Omental fat pad (tissue), 3 donors: ENCODE measurements at regions not wholly inside any gene's neighbourhood (a gene's known extent, or its start where the extent isn't known, plus 50 kb on each side); places are given as distances from the start of the nearest gene placed in this dataset.

Source experiments
- ATAC-seq: fragments of 150-250 bp; one replicate; pipeline ENCODE4 v1.9.1; 2016; ENCODE audit warnings: mild to moderate bottlenecking, moderate library complexity; ENCODE audit not compliant: low FRiP score
- DNase-seq: peaks from one replicate; pipeline ENCODE4 v3.0.0-alpha.2; 2019; ENCODE audit warnings: low spot score
- TF ChIP-seq, protein P1 (sequence below), 3 donors: fragments of 450-650 bp; IDR thresholded peaks; one replicate each; pipeline ENCODE4 v1.5.1; 2016 to 2017; ENCODE audit warnings: antibody characterized with exemption in 3 of 3, mild to moderate bottlenecking in 3 of 3, moderate library complexity in 2 of 3

DNA sequence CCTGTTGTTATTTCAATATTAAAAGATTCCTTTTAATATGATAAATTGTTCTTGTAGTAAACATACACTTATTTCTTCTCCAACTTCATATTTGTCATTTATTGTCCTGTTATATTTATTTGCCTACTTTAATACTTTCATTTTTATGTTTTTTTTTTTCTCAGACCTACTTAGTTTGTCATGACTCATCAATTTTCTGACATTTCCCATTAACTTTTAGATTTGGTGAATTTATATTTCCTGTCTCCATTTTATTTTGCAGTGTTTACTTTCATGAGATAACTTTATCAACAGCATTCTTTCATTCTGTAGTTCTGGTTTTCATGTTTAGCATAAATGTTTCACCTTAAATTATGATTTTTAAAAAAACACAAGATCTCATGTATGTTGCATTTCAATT is 788.7 kb downstream of the EFNA5 start:
- TF ChIP-seq, protein P1, sequence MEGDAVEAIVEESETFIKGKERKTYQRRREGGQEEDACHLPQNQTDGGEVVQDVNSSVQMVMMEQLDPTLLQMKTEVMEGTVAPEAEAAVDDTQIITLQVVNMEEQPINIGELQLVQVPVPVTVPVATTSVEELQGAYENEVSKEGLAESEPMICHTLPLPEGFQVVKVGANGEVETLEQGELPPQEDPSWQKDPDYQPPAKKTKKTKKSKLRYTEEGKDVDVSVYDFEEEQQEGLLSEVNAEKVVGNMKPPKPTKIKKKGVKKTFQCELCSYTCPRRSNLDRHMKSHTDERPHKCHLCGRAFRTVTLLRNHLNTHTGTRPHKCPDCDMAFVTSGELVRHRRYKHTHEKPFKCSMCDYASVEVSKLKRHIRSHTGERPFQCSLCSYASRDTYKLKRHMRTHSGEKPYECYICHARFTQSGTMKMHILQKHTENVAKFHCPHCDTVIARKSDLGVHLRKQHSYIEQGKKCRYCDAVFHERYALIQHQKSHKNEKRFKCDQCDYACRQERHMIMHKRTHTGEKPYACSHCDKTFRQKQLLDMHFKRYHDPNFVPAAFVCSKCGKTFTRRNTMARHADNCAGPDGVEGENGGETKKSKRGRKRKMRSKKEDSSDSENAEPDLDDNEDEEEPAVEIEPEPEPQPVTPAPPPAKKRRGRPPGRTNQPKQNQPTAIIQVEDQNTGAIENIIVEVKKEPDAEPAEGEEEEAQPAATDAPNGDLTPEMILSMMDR (IDR thresholded peaks at IDR 0.05), result no peak
- ATAC-seq (no peak), DNase-seq (no peak)

DNA sequence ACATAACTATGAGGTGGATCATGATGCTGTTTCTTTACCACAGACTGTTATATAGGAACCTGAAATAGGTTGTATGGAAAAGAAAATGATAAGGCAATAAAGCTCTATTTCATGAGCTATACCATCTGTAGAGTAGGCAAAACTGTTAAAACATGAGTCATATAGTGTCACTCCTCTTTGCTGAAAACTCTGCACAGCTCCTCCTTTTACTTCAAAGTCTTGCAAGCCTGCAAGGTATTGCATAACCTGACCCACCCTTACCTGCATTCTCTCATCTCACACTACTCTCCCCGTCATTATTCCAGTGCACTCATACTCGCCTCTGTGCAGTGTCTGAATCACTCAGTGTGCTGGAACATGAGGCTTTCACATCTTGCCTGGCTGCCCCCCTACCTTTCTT is 790.1 kb downstream of the EFNA5 start:
- TF ChIP-seq, protein P1 (IDR thresholded peaks at IDR 0.05), result no peak
- no peak for DNase-seq
- no peak for ATAC-seq

DNA sequence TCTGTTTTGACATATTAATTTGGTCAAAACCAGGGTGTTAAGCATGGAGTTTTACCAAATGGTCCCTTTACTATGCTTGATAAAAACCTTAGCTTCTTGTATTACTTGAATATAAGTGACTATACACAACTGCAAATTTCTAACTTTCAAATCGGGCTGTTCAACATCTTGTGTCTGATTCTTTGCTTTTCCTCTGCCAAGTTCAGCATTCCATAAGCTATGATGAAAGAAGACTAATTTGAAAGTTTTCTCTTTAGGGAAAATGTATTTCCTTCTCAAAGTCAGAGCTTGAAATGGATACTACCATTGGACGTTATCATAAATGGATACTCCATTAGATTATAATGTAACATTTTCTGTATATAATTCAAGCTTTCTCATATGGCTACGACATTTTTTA is 792.9 kb downstream of the EFNA5 start:
- no peak for DNase-seq
- TF ChIP-seq, protein P1 (IDR thresholded peaks at IDR 0.05), result no peak
- no peak for ATAC-seq

DNA sequence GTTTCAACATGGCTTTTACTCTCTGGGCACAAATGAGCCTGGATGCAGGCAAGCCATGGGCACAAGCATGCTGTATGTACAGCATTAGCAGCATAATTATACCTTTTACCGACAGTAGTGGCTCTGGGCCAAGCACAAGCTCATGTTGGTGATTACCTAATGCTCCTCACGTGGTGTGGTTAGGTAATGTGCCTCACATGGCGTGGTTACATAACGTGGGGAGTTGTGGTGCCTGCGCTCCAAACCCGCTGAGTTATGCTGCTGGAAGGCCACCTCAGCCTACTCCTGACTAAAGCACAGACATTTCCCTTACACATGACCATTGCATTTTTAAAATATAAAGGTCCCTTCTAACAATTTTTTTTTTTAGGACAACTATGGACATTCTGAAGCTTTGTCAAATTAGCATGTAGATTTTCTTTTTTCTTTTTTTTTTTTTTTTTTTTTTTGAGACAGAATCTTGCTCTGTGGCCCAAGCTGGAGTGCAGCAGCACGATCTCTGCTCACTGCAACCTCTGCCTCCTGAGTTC is 794.0 kb downstream of the EFNA5 start:
- no peak for ATAC-seq

DNA sequence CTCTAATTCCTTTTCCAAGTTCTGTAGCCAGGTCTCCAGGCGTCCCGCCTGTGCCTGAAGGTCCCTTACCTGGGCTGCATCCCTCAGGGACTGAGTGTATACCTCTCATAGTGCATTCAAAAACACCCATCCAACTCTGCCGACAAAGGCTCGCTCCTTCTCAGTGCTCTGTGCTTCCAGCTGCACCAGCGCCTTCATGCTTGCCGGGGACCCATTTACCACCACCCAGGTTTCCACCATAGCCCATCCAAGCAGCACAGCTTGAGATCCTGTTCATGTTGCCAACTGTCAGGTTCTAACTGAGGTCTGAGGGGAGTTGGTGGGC is 794.5 kb downstream of the EFNA5 start:
- ATAC-seq, result no peak
- TF ChIP-seq, protein P1 (IDR thresholded peaks at IDR 0.05), result no peak
- DNase-seq, result no peak

More for the DNA sequence above, 794.0 kb downstream of the EFNA5 start:
- TF ChIP-seq, protein P1 (IDR thresholded peaks at IDR 0.05), result no peak
- DNase-seq, result no peak

DNA sequence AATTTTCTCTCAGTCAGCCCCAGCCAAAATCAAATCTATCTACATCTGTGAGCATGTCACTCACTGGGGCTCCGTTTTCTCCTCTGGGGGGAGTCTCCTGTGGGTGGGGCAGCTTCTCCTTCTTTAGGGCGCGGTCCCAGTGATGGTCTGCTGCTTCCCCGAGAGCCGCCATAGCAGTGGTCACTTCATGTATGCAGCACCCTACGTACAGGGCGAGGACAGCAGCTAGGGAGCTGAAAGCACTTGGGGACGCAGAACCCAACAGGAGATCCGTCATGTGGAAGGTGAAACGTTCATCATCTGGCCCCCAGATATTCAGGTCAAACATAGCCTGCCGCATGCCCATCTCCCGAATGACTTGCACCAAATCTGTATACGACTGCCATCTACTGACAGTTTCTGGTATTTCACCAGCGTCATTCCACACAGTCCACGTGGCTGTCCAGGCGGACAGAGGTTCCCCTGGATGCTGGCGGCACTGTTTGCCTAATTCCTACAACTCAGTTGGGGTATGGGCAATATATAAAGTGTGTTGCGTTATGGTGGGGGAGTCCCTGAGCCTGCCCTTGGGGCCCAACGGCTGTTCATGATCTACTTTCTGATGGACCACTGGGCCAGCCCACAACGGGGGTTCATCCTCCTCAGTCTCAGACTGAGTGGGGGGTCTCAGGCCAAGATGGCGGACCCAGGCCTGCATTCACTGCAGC is 795.0 kb downstream of the EFNA5 start:
- TF ChIP-seq, protein P1 (IDR thresholded peaks at IDR 0.05), result no peak
- ATAC-seq, result no peak
- DNase-seq, result no peak

DNA sequence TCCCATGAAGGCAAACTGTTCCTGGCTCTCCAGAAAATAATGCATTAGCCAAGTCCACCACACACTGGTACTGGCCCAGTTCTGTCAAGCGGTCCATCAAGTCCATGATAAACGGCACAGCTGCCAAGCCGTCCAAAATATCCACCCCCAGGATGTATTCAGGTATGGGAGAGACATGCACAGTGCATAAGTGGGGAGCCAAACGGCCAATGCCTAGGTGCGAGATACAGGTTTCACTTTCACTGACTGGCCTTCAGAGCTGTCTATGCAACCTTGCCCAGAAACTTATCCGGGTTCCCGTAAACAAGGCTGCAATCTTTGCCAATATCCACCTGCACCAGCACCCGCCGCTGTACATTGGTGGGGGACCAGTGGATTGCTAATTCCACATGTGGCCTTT is 795.8 kb downstream of the EFNA5 start:
- no peak for ATAC-seq
- DNase-seq, result no peak
- TF ChIP-seq, protein P1 (IDR thresholded peaks at IDR 0.05), result no peak
